ENCODE measurements at regions not wholly inside any gene's neighbourhood (a gene's known extent, or its start where the extent isn't known, plus 50 kb on each side); places are given as distances from the start of the nearest gene placed in this dataset.

DNA sequence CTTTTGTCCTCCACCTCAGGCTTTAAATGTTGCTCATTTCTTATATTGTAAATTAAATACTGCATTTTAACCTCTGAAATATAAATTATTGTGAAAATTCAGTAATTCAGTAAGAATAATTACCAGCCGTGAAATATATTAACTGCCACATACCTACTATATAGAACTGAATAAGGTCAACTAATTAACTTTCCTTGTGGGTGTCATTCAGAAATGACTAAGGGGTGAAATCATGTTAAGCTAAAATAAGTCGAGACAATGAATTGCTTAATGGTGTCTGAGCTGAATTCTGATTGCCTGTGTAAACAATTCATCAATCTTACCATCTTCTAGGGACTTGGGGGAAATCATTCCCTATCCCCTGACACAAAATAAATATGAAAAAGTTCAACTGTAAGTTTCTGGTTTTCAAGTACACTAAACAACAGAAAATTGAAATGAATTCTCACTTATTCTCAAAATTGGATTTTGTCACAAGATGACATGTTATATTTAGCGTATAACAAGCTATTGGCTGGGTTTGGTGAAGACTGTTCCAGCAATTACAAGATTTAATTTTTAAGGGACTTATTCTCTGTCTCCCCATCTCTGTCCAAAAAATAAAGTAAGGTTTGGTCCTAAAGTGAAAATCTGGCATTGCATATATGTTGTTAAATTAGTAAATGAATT, 255.1 kb downstream of the METTL4 start:
- TF ChIP-seq CTCF (IDR thresholded peaks at IDR 0.05; ENCODE audit: borderline replicate concordance, insufficient read depth, low read depth, low read length): no peak
- no peak overlapping the region for H3K4me3 ChIP-seq (ENCODE audit: low read depth, low read length)

- TF ChIP-seq CTCF (IDR thresholded peaks at IDR 0.05; ENCODE audit: borderline replicate concordance, insufficient read depth, low read depth, low read length): no peak
- no peak overlapping the region for H3K4me3 ChIP-seq (ENCODE audit: low read depth, low read length)
Measured at GRCh38 chr18:2316751-2317696, 254.3 kb downstream of the METTL4 start.

DNA sequence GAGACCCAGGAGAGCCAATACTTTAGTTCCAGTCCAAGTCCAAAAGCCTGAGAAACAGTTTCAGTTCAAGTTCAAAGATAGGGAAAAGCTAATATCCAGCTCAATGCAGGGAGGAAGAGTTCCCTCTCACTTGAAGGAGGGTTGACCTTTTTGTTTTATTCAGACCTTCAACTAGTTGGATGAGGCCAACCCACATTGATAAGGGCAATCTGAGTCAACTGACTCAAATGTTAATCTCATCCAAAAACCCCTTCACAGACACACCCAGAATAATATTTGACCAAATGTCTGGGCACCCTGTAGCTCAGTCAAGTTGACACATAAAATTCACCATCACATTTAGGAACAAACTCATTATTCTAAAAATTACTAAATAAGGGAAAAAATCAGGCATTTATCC, 246.8 kb downstream of the METTL4 start:
- no peak for TF ChIP-seq CTCF (IDR thresholded peaks at IDR 0.05; ENCODE audit: borderline replicate concordance, insufficient read depth, low read depth, low read length)
- no peak overlapping the region for H3K4me3 ChIP-seq (ENCODE audit: low read depth, low read length)

GRCh38 chr18:2325308-2325849, 245.9 kb downstream of the METTL4 start:
- TF ChIP-seq CTCF (IDR thresholded peaks at IDR 0.05; ENCODE audit: borderline replicate concordance, insufficient read depth, low read depth, low read length): no peak

DNA sequence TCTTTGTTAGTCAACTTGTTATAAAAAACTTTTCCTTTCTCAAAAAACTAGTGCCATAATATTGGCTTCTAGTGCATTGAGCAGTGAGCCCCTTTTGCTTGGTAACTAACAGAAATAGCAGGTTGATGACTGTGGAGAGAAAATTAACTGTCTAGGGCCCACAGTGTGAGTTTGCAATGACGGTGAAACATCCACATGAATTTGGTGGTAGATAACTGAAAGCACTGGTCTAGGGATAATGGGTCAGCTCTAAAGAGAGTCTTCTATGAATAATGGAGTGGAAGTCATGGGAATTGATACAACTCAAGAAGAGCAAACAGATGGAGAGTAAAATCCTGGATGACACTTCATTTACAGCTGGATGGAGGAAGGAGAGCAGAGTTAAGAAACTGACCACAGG, 245.4 kb downstream of the METTL4 start:
- TF ChIP-seq CTCF (IDR thresholded peaks at IDR 0.05; ENCODE audit: borderline replicate concordance, insufficient read depth, low read depth, low read length): no peak
- H3K4me3 ChIP-seq (ENCODE audit: low read depth, low read length): no peak overlapping the region

More at GRCh38 chr18:2325308-2325849, 245.9 kb downstream of the METTL4 start:
- no peak overlapping the region for H3K4me3 ChIP-seq (ENCODE audit: low read depth, low read length)

- TF ChIP-seq CTCF (IDR thresholded peaks at IDR 0.05; ENCODE audit: borderline replicate concordance, insufficient read depth, low read depth, low read length): no peak
- H3K4me3 ChIP-seq (ENCODE audit: low read depth, low read length): no peak overlapping the region
Measured at GRCh38 chr18:2326999-2327398, 244.3 kb downstream of the METTL4 start.

Data from GM12875 (cell line).